ENCODE measurements at regions not wholly inside any gene's neighbourhood (a gene's known extent, or its start where the extent isn't known, plus 50 kb on each side); places are given as distances from the start of the nearest gene placed in this dataset.
"Not testable (repeated sequence)": the region's sequence is repeated elsewhere in the genome, so short reads cannot be mapped to it uniquely, and the experiment has no call there.

DNA sequence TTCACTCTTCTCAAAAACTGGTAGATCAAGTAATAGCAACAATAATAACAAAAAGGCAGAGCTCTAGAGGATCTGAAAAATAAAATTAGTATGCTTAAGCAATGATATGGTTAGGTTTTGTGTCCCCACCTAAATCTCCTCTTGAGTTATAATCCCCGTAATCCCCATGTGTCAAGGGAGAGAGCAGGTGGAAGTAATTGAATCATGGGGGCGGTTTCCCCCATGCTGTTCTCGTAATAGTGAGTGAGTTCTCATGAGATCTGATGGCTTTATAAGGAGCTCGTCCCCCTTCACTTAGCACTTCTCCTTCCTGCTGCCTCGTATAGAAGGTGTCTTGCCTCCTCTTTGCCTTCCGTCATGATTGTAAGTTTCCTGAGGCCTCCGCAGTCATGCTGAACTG is 60.2 kb upstream of the ABHD2 start:
- no peak for DNase-seq (ENCODE audit: low read depth)

DNA sequence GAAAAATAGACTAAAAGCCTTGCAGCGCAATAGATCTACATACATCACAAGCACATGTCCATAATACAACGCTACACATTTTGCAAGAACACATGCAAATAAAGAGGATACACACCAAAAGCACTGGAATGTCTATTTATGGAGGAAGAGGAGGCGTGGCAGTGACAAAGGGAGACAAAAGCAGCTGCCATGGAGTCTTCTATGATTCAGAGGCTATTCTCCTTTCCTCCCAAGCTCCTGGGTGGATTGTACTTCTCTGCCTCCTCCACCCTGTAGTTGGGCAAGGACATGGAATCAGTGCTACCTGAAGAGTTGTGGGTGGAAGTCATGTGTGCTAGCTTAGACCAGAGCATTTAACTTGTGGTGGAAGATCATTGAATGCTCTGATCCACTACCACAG is 57.9 kb upstream of the ABHD2 start:
- no peak for DNase-seq (ENCODE audit: low read depth)

- DNase-seq (ENCODE audit: low read depth): not testable (repeated sequence)
These were observed 56.5 kb upstream of the ABHD2 start for GRCh38 chr15:89031637-89032285.

DNA sequence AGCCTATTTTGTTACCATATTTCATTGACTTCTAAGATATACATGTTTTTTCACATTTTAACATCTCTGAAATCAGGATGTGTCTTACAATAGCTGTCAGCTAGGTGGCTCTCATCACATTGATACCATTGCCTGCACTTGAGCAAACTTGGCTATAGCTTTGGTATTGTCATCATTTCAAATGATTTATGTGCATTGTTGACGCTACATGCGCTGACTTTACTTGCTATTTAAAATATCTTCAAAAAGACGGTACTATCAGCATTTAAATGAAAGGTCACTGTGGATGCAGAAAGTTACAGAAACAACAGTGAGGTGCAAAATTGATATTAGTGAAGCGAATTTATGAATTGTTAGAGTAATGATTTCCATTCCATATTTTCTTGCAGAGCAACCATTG is 54.0 kb upstream of the ABHD2 start:
- DNase-seq (ENCODE audit: low read depth): no peak

GRCh38 chr15:89035150-89035549 is 53.1 kb upstream of the ABHD2 start:
- no peak for DNase-seq (ENCODE audit: low read depth)

- DNase-seq (ENCODE audit: low read depth): no peak
These were observed 52.6 kb upstream of the ABHD2 start for GRCh38 chr15:89035658-89036057.

- DNase-seq (ENCODE audit: low read depth): no peak
These were observed 50.1 kb upstream of the ABHD2 start for GRCh38 chr15:89038146-89038545.

Measured in fibroblast of the conjunctiva (primary cell).